IPS-NIHi7 (cell line): ENCODE measurements at regions not wholly inside any gene's neighbourhood (a gene's known extent, or its start where the extent isn't known, plus 50 kb on each side); places are given as distances from the start of the nearest gene placed in this dataset.
"Not testable (repeated sequence)": the region's sequence is repeated elsewhere in the genome, so short reads cannot be mapped to it uniquely, and the experiment has no call there.

Experiments
- DNase-seq: peaks from one replicate; pipeline ENCODE4 v3.0.0; 2012; ENCODE audit warnings: mixed read lengths; ENCODE audit errors: extremely low spot score

GRCh38 chr12:58009405-58010195, 68.2 kb downstream of the ATP23 start:
- DNase-seq: no peak

- DNase-seq: no peak
Measured at GRCh38 chr12:58011676-58012075, 70.3 kb downstream of the ATP23 start.

GRCh38 chr12:58022379-58023020, 81.1 kb downstream of the ATP23 start:
- not testable (repeated sequence) for DNase-seq

- DNase-seq: no peak
Measured at GRCh38 chr12:58025431-58025830, 84.1 kb downstream of the ATP23 start.

GRCh38 chr12:58026426-58026825, 85.1 kb downstream of the ATP23 start:
- DNase-seq: no peak

GRCh38 chr12:58026897-58027891, 85.8 kb downstream of the ATP23 start:
- DNase-seq: no peak

GRCh38 chr12:58028294-58028693, 86.9 kb downstream of the ATP23 start:
- DNase-seq: no peak

- no peak for DNase-seq
Measured at GRCh38 chr12:58029260-58029659, 87.9 kb downstream of the ATP23 start.

- no peak for DNase-seq
Measured at GRCh38 chr12:58030566-58031279, 89.4 kb downstream of the ATP23 start.

GRCh38 chr12:58032156-58032555, 90.8 kb downstream of the ATP23 start:
- no peak for DNase-seq

- no peak for DNase-seq
Measured at GRCh38 chr12:58033831-58034230, 92.5 kb downstream of the ATP23 start.

GRCh38 chr12:58034311-58034710, 92.9 kb downstream of the ATP23 start:
- no peak for DNase-seq

GRCh38 chr12:58034712-58035111, 93.3 kb downstream of the ATP23 start:
- DNase-seq: no peak

- no peak for DNase-seq
Measured at GRCh38 chr12:58041441-58041840, 100.1 kb downstream of the ATP23 start.

GRCh38 chr12:58044966-58045365, 103.6 kb downstream of the ATP23 start:
- no peak for DNase-seq

- DNase-seq: no peak
Measured at GRCh38 chr12:58046271-58046670, 104.9 kb downstream of the ATP23 start.

GRCh38 chr12:58051378-58051777, 110.0 kb downstream of the ATP23 start:
- no peak for DNase-seq

- no peak for DNase-seq
Measured at GRCh38 chr12:58064666-58065065, 123.3 kb downstream of the ATP23 start.

GRCh38 chr12:58066296-58066695, 124.9 kb downstream of the ATP23 start:
- DNase-seq: no peak

- no peak for DNase-seq
Measured at GRCh38 chr12:58067610-58068387, 126.4 kb downstream of the ATP23 start.

- DNase-seq: no peak
Measured at GRCh38 chr12:58068706-58069105, 127.3 kb downstream of the ATP23 start.
